ENCODE measurements at regions not wholly inside any gene's neighbourhood (a gene's known extent, or its start where the extent isn't known, plus 50 kb on each side); places are given as distances from the start of the nearest gene placed in this dataset.
"Not testable (repeated sequence)": the region's sequence is repeated elsewhere in the genome, so short reads cannot be mapped to it uniquely, and the experiment has no call there.

- not testable (repeated sequence) for ATAC-seq; DNase-seq (ENCODE audit: low spot score)
- intact Hi-C loops (cut with DNase I): loop anchor here (10.0 kb wide), 1 partner anchor 421 kb away; no protein-coding TSS in a partner anchor
Measured at GRCh38 chr9:124123621-124124020, 112.1 kb downstream of the LHX2 start.

GRCh38 chr9:124124729-124125650, 113.4 kb downstream of the LHX2 start:
- intact Hi-C loops (cut with DNase I): loop anchor here (5.0 to 10.0 kb wide), 2 partner anchors 197 to 420 kb away; no protein-coding TSS in a partner anchor
- DNase-seq (ENCODE audit: low spot score) (no peak), ATAC-seq (no peak)

GRCh38 chr9:124125651-124125977, 114.0 kb downstream of the LHX2 start:
- intact Hi-C loops (cut with DNase I): loop anchor here (5.0 to 10.0 kb wide), 2 partner anchors 197 to 419 kb away; no protein-coding TSS in a partner anchor
- no peak for ATAC-seq
- DNase-seq (ENCODE audit: low spot score): no peak

GRCh38 chr9:124126648-124127646, 115.4 kb downstream of the LHX2 start:
- intact Hi-C loops (cut with DNase I): loop anchor here (5.0 to 10.0 kb wide), 2 partner anchors 195 to 418 kb away; no protein-coding TSS in a partner anchor
- peak; percentile 87 for DNase-seq (ENCODE audit: low spot score)
- peak; percentile 70 for ATAC-seq

GRCh38 chr9:124128568-124129166, 117.1 kb downstream of the LHX2 start:
- ATAC-seq (no peak), DNase-seq (ENCODE audit: low spot score) (no peak)
- intact Hi-C loops (cut with DNase I): loop anchor here (5.0 to 10.0 kb wide), 2 partner anchors 194 to 416 kb away; no protein-coding TSS in a partner anchor

- intact Hi-C loops (cut with DNase I): no loop called here
- ATAC-seq: no peak
- no peak for DNase-seq (ENCODE audit: low spot score)
Measured at GRCh38 chr9:124130277-124131075, 118.9 kb downstream of the LHX2 start.

- intact Hi-C loops (cut with DNase I); ATAC-seq; DNase-seq (ENCODE audit: low spot score): not testable (repeated sequence)
Measured at GRCh38 chr9:124131518-124131917, 120.0 kb downstream of the LHX2 start.

GRCh38 chr9:124132671-124133147, 121.1 kb downstream of the LHX2 start:
- DNase-seq (ENCODE audit: low spot score) (no peak), ATAC-seq (no peak)
- intact Hi-C loops (cut with DNase I): no loop called here

- peak; percentile 74 for DNase-seq (ENCODE audit: low spot score)
- peak; percentile 86 for ATAC-seq
- intact Hi-C loops (cut with DNase I): no loop called here
Measured at GRCh38 chr9:124133727-124134126, 122.2 kb downstream of the LHX2 start.

- no peak for DNase-seq (ENCODE audit: low spot score)
- no peak for ATAC-seq
- intact Hi-C loops (cut with DNase I): no loop called here
Measured at GRCh38 chr9:124134526-124134925, 123.0 kb downstream of the LHX2 start.

- ATAC-seq: no peak
- DNase-seq (ENCODE audit: low spot score): no peak
- intact Hi-C loops (cut with DNase I): no loop called here
Measured at GRCh38 chr9:124135813-124136365, 121.9 kb upstream of the NEK6 start.

GRCh38 chr9:124137009-124137943, 120.5 kb upstream of the NEK6 start:
- no peak for DNase-seq (ENCODE audit: low spot score)
- intact Hi-C loops (cut with DNase I): no loop called here
- ATAC-seq: peak; percentile 38

- no peak for DNase-seq (ENCODE audit: low spot score)
- intact Hi-C loops (cut with DNase I): no loop called here
- no peak for ATAC-seq
Measured at GRCh38 chr9:124137944-124138335, 119.8 kb upstream of the NEK6 start.

- peak; percentile 56 for ATAC-seq
- intact Hi-C loops (cut with DNase I): no loop called here
- DNase-seq (ENCODE audit: low spot score): no peak
Measured at GRCh38 chr9:124139001-124139400, 118.7 kb upstream of the NEK6 start.

- intact Hi-C loops (cut with DNase I): no loop called here
- ATAC-seq: no peak
Measured at GRCh38 chr9:124140941-124141568, 116.7 kb upstream of the NEK6 start.

GRCh38 chr9:124144561-124145123, 113.1 kb upstream of the NEK6 start:
- DNase-seq (ENCODE audit: low spot score); intact Hi-C loops (cut with DNase I); ATAC-seq: not testable (repeated sequence)

More at GRCh38 chr9:124140941-124141568, 116.7 kb upstream of the NEK6 start:
- DNase-seq (ENCODE audit: low spot score): no peak

Data from sciatic nerve (tissue), 2 donors.